ENCODE measurements at regions not wholly inside any gene's neighbourhood (a gene's known extent, or its start where the extent isn't known, plus 50 kb on each side); places are given as distances from the start of the nearest gene placed in this dataset.

DNA sequence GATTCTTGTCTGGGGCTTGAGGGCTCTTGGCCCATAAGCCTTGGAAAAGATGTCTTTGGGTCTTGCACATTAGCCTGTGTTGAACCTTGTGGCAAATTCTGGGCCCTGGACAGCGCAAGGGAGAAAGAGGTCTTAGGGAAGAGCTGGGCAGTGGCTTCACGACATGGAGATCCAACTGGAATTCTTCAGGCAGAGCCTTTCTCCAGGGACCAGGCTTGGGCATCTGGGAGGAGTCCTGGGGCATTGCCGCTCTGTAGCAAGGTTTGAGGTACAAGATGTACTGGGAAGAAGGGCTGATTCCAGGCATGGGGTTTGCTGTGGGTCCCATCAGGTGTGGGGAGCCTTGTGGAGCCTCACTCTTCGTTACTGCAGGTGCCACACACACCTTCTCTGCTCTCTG lies 104.0 kb upstream of the ACTRT1 start:
- TF ChIP-seq TCF12 (IDR thresholded peaks at IDR 0.05; ENCODE audit: low read depth) (no peak), FOXM1 (IDR thresholded peaks at IDR 0.05; ENCODE audit: borderline replicate concordance, low read depth) (no peak), CREB1 (IDR thresholded peaks at IDR 0.05; ENCODE audit: low read depth) (no peak), CEBPB (IDR thresholded peaks at IDR 0.05) (no peak), EP300 (IDR thresholded peaks at IDR 0.05; ENCODE audit: borderline replicate concordance) (no peak), TAF1 (IDR thresholded peaks at IDR 0.05; ENCODE audit: low read depth) (no peak), TEAD4 (IDR thresholded peaks at IDR 0.05) (no peak), YY1 (IDR thresholded peaks at IDR 0.05; ENCODE audit: low read depth) (no peak), MAX (IDR thresholded peaks at IDR 0.05) (no peak), EGR1 (IDR thresholded peaks at IDR 0.05) (no peak), REST (IDR thresholded peaks at IDR 0.05; ENCODE audit: low read depth) (no peak), RAD21 (IDR thresholded peaks at IDR 0.05; ENCODE audit: low read depth) (no peak), ZBTB7A (IDR thresholded peaks at IDR 0.05; ENCODE audit: low read depth) (no peak), NFIC (IDR thresholded peaks at IDR 0.05) (no peak)
- TF ChIP-seq, protein P1, sequence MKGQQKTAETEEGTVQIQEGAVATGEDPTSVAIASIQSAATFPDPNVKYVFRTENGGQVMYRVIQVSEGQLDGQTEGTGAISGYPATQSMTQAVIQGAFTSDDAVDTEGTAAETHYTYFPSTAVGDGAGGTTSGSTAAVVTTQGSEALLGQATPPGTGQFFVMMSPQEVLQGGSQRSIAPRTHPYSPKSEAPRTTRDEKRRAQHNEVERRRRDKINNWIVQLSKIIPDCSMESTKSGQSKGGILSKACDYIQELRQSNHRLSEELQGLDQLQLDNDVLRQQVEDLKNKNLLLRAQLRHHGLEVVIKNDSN (IDR thresholded peaks at IDR 0.05): no peak

DNA sequence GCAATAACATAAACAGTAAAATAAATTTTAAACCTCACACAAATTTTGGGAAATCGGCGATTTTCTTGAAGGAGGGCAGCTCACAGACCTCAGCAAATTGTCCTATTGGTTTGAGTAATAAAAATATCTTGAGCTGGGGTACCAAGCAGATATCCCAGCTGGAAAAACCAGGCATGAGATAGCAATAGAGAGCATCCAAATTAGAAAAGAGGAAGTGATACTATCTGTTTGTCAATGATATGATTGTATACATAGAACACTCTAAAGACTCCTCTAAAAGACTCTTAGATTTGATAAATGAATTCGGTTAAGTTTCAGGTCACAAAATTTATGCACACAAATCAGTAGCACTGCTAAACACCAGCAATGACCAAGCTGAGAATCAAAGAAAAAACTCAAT lies 90.5 kb upstream of the ACTRT1 start:
- no peak for TF ChIP-seq TCF12 (IDR thresholded peaks at IDR 0.05; ENCODE audit: low read depth)
- TF ChIP-seq EGR1 (IDR thresholded peaks at IDR 0.05): no peak
- no peak for TF ChIP-seq EP300 (IDR thresholded peaks at IDR 0.05; ENCODE audit: borderline replicate concordance)
- TF ChIP-seq ZBTB7A (IDR thresholded peaks at IDR 0.05; ENCODE audit: low read depth): no peak
- TF ChIP-seq NFIC (IDR thresholded peaks at IDR 0.05): no peak
- TF ChIP-seq, protein P1 (IDR thresholded peaks at IDR 0.05): no peak
- no peak for TF ChIP-seq CEBPB (IDR thresholded peaks at IDR 0.05)
- no peak for TF ChIP-seq FOXM1 (IDR thresholded peaks at IDR 0.05; ENCODE audit: borderline replicate concordance, low read depth)
- no peak for TF ChIP-seq YY1 (IDR thresholded peaks at IDR 0.05; ENCODE audit: low read depth)
- no peak for TF ChIP-seq MAX (IDR thresholded peaks at IDR 0.05)
- no peak for TF ChIP-seq TAF1 (IDR thresholded peaks at IDR 0.05; ENCODE audit: low read depth)
- TF ChIP-seq RAD21 (IDR thresholded peaks at IDR 0.05; ENCODE audit: low read depth): no peak
- TF ChIP-seq CREB1 (IDR thresholded peaks at IDR 0.05; ENCODE audit: low read depth): no peak
- TF ChIP-seq TEAD4 (IDR thresholded peaks at IDR 0.05): no peak
- no peak for TF ChIP-seq REST (IDR thresholded peaks at IDR 0.05; ENCODE audit: low read depth)

GRCh38 chrX:128106630-128107029 lies 54.4 kb upstream of the ACTRT1 start:
- TF ChIP-seq NFIC (IDR thresholded peaks at IDR 0.05): no peak
- peak; percentile 55; the same call in 1 of the 2 replicates for TF ChIP-seq RAD21 (IDR thresholded peaks at IDR 0.05; ENCODE audit: low read depth)

DNA sequence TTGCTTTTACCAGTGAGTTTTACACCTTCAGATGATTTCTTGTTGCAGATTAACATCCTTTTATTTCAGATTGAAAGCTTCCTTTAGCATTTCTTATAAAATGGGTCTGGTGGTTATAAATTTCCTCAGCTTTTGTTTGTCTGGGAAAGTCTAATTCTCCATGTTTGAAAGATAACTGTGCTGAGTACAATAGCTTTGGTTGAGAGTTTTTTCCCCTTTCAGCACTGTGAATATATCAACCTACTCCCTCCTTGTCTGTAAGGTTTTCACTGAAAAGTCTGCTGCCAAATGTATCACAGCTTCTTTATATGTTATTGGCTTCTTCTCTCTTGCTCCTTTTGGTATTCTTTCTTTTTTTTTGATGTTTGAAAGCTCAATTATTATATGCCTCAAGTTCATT lies 53.5 kb upstream of the ACTRT1 start:
- no peak for TF ChIP-seq CREB1 (IDR thresholded peaks at IDR 0.05; ENCODE audit: low read depth)
- TF ChIP-seq EGR1 (IDR thresholded peaks at IDR 0.05): no peak
- TF ChIP-seq NFIC (IDR thresholded peaks at IDR 0.05): no peak
- TF ChIP-seq CEBPB (IDR thresholded peaks at IDR 0.05): no peak
- TF ChIP-seq TCF12 (IDR thresholded peaks at IDR 0.05; ENCODE audit: low read depth): no peak
- TF ChIP-seq, protein P1 (IDR thresholded peaks at IDR 0.05): no peak
- TF ChIP-seq TEAD4 (IDR thresholded peaks at IDR 0.05): no peak
- no peak for TF ChIP-seq EP300 (IDR thresholded peaks at IDR 0.05; ENCODE audit: borderline replicate concordance)
- TF ChIP-seq YY1 (IDR thresholded peaks at IDR 0.05; ENCODE audit: low read depth): no peak
